ENCODE measurements at regions not wholly inside any gene's neighbourhood (a gene's known extent, or its start where the extent isn't known, plus 50 kb on each side); places are given as distances from the start of the nearest gene placed in this dataset.
A peak's percentile ranks its signal among the peaks of the same experiment; 100 is the strongest.

DNA sequence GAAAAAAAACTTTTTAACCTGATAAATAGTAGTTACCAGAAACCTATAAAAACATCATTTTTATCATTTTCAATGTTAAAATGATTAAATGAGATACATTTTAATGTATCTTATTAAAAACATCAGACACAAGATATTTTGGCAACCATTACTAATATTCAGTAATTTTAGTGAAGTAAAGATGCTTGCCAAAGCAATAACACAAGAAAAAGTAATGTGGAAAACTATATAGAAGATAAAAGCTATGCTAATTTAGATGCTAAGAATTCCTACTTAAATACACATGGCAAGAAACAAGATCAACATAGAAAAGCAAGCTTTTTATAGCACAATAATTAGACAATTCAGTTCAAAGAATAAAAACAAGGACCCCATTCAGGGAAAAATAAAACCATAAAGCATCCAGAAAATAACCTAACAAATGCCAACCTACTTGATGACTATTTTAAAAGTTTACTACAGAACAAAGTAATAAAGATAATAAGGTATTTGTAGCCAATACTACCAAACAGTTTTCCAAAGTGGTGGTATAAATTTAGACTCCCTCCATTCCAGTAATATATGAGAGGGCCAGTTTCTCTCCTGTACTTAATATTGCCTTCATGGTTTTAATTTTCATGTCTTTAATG lies 489.5 kb downstream of the CDH2 start:
- no peaks in the 10 kb centered on the region for H3K36me3 ChIP-seq (ENCODE audit: control insufficient read depth, insufficient read depth, low read length)

DNA sequence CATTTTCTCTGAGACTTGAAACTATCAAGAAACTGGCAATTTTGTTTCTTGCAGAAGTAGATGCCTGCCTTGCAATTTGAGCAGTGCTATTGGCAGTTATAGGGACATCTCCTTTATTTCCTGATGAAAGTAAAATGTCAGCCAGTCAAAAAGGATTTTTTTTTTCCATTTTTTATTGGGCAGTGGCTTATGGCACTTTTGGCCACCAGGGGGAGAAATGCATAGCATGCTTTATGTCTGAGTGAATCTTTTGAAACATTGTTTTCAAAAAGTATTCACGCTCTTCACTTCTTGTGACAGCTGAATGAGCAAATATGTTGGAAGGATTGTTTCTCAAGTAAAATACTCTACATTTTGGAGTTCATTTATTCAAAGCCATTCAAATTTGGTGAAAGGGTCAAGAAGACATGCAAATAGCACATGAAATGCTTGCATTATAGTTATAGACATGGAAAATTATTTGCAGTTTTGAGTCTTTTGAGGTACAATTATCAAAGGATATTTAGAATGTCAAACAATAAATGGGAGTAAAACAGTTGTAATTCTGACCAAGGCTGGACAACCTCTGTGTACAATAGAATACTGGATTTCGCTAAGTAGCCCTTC lies 491.0 kb downstream of the CDH2 start:
- TF ChIP-seq, protein P1, sequence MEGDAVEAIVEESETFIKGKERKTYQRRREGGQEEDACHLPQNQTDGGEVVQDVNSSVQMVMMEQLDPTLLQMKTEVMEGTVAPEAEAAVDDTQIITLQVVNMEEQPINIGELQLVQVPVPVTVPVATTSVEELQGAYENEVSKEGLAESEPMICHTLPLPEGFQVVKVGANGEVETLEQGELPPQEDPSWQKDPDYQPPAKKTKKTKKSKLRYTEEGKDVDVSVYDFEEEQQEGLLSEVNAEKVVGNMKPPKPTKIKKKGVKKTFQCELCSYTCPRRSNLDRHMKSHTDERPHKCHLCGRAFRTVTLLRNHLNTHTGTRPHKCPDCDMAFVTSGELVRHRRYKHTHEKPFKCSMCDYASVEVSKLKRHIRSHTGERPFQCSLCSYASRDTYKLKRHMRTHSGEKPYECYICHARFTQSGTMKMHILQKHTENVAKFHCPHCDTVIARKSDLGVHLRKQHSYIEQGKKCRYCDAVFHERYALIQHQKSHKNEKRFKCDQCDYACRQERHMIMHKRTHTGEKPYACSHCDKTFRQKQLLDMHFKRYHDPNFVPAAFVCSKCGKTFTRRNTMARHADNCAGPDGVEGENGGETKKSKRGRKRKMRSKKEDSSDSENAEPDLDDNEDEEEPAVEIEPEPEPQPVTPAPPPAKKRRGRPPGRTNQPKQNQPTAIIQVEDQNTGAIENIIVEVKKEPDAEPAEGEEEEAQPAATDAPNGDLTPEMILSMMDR (conservative IDR thresholded peaks at IDR 0.05 in 1 of 2, IDR thresholded peaks at IDR 0.05 in 1 of 2; ENCODE audit: low read depth in 1 of 2, low read length in 2 of 2) = peak; percentile 65 to 71
- TF ChIP-seq EZH2 (IDR thresholded peaks at IDR 0.05; ENCODE audit: low read length, missing control alignments) = no peak
- Histone ChIP-seq H3K4me2 (ENCODE audit: extremely low read depth, insufficient read depth, low read length) (no peak overlapping the region), H2AFZ (ENCODE audit: low read length) (no peak overlapping the region)

More for the DNA sequence above, 489.5 kb downstream of the CDH2 start:
- H3K27me3 ChIP-seq (ENCODE audit: control insufficient read depth, insufficient read depth, low read length) = no peaks in the 10 kb centered on the region
- no peaks in the 10 kb centered on the region for H3K4me1 ChIP-seq (ENCODE audit: control insufficient read depth, extremely low read depth, insufficient read depth, low read length)
- DNase-seq (ENCODE audit: low read depth in 2 of 2) = no peak
- no peak overlapping the region for H3K4me2 ChIP-seq (ENCODE audit: extremely low read depth, insufficient read depth, low read length)
- no peak for TF ChIP-seq EZH2 (IDR thresholded peaks at IDR 0.05; ENCODE audit: low read length, missing control alignments)
- TF ChIP-seq, protein P1 (conservative IDR thresholded peaks at IDR 0.05 in 1 of 2, IDR thresholded peaks at IDR 0.05 in 1 of 2; ENCODE audit: low read depth in 1 of 2, low read length in 2 of 2) = no peak
- no peak overlapping the region for H2AFZ ChIP-seq (ENCODE audit: low read length)
- H3K9ac ChIP-seq (ENCODE audit: insufficient read depth, low read length) = no peak overlapping the region
- no peaks in the 10 kb centered on the region for H3K79me2 ChIP-seq (ENCODE audit: control insufficient read depth, insufficient read depth, low read length)
- no peaks in the 10 kb centered on the region for H3K9me3 ChIP-seq (ENCODE audit: control insufficient read depth, insufficient read depth, low read depth, low read length)
- H4K20me1 ChIP-seq (ENCODE audit: control insufficient read depth, extremely low read depth, insufficient read depth, low read length) = no peaks in the 10 kb centered on the region
- no peak overlapping the region for H3K4me3 ChIP-seq (replicated peaks in 1 of 4; ENCODE audit: control extremely low read depth in 1 of 4, insufficient read depth in 1 of 4, low read depth in 3 of 4, low read length in 4 of 4)
- H3K27ac ChIP-seq (ENCODE audit: insufficient read depth, low read length) = no peak overlapping the region

DNA sequence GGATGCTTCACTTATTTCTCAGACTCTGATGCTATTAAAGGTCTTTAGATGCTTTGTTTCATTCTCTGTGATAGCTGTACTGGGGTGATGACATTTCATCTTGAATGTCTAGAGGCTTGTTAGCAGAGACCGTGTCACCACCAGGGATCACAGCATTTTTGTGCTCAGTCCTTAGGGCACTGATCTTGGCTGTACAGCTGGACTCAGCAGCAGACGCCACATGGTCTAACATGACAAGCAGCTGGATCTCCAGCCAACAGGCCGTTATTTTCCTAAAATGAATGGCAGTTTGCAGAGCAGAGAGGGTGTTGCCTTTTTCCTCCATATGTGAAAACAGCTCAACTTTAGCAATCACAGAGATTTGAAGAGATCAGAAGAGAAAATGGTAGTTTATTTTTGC lies 491.8 kb downstream of the CDH2 start:
- Histone ChIP-seq H2AFZ (ENCODE audit: low read length) (no peak overlapping the region), H3K9me3 (ENCODE audit: control insufficient read depth, insufficient read depth, low read depth, low read length) (no peaks in the 10 kb centered on the region), H3K27ac (ENCODE audit: insufficient read depth, low read length) (no peak overlapping the region), H3K79me2 (ENCODE audit: control insufficient read depth, insufficient read depth, low read length) (no peaks in the 10 kb centered on the region), H3K36me3 (ENCODE audit: control insufficient read depth, insufficient read depth, low read length) (no peaks in the 10 kb centered on the region), H3K27me3 (ENCODE audit: control insufficient read depth, insufficient read depth, low read length) (no peaks in the 10 kb centered on the region), H3K4me2 (ENCODE audit: extremely low read depth, insufficient read depth, low read length) (no peak overlapping the region), H3K4me1 (ENCODE audit: control insufficient read depth, extremely low read depth, insufficient read depth, low read length) (no peaks in the 10 kb centered on the region), H4K20me1 (ENCODE audit: control insufficient read depth, extremely low read depth, insufficient read depth, low read length) (no peaks in the 10 kb centered on the region), H3K4me3 (replicated peaks in 1 of 4; ENCODE audit: control extremely low read depth in 1 of 4, insufficient read depth in 1 of 4, low read depth in 3 of 4, low read length in 4 of 4) (no peak overlapping the region), H3K9ac (ENCODE audit: insufficient read depth, low read length) (no peak overlapping the region)
- TF ChIP-seq EZH2 (IDR thresholded peaks at IDR 0.05; ENCODE audit: low read length, missing control alignments) = no peak
- TF ChIP-seq, protein P1 (conservative IDR thresholded peaks at IDR 0.05 in 1 of 2, IDR thresholded peaks at IDR 0.05 in 1 of 2; ENCODE audit: low read depth in 1 of 2, low read length in 2 of 2) = no peak
- DNase-seq (ENCODE audit: low read depth in 2 of 2) = no peak

More for the DNA sequence above, 491.0 kb downstream of the CDH2 start:
- H3K4me1 ChIP-seq (ENCODE audit: control insufficient read depth, extremely low read depth, insufficient read depth, low read length) = no peaks in the 10 kb centered on the region
- no peaks in the 10 kb centered on the region for H3K9me3 ChIP-seq (ENCODE audit: control insufficient read depth, insufficient read depth, low read depth, low read length)
- no peaks in the 10 kb centered on the region for H4K20me1 ChIP-seq (ENCODE audit: control insufficient read depth, extremely low read depth, insufficient read depth, low read length)
- no peaks in the 10 kb centered on the region for H3K36me3 ChIP-seq (ENCODE audit: control insufficient read depth, insufficient read depth, low read length)
- no peaks in the 10 kb centered on the region for H3K27me3 ChIP-seq (ENCODE audit: control insufficient read depth, insufficient read depth, low read length)
- H3K79me2 ChIP-seq (ENCODE audit: control insufficient read depth, insufficient read depth, low read length) = no peaks in the 10 kb centered on the region
- DNase-seq (ENCODE audit: low read depth in 2 of 2) = peak; percentile 42 to 56
- H3K9ac ChIP-seq (ENCODE audit: insufficient read depth, low read length) = no peak overlapping the region
- no peak overlapping the region for H3K27ac ChIP-seq (ENCODE audit: insufficient read depth, low read length)
- H3K4me3 ChIP-seq (replicated peaks in 1 of 4; ENCODE audit: control extremely low read depth in 1 of 4, insufficient read depth in 1 of 4, low read depth in 3 of 4, low read length in 4 of 4) = no peak overlapping the region

All from fibroblast of lung (primary cell).